Endothelial cell of umbilical vein (primary cell): ENCODE measurements at regions not wholly inside any gene's neighbourhood (a gene's known extent, or its start where the extent isn't known, plus 50 kb on each side); places are given as distances from the start of the nearest gene placed in this dataset.

ENCODE experiments used
- BruUV-seq: library from RNA; stranded (reverse); fragments of 400-500 nt; replicated peaks from 2 replicates; lab custom pipeline; 2021; lab: Mats Ljungman, UMichigan
- CTCF ChIA-PET: fragments of 300-600, 350-600 bp; sonication (Branson Sonifier 250); formaldehyde crosslinking; loops from one replicate; lab custom pipeline; 2021; ENCODE audit warnings: antibody characterized with exemption, inconsistent platforms; lab: Charles Lee
- POLR2A ChIA-PET: fragments of 300-600, 350-600 bp; sonication (Branson Sonifier 250); formaldehyde crosslinking; loops from one replicate; lab custom pipeline; 2021; ENCODE audit warnings: antibody characterized with exemption, inconsistent platforms; lab: Charles Lee
- DNase-seq: peaks from one replicate; pipeline ENCODE4 v3.0.0-alpha.2; 2011; ENCODE audit warnings: low read depth, low spot score
- FAIRE-seq: peaks from 2 replicates; lab custom pipeline; 2011; peaks lifted over from hg19 to GRCh38; lab: Jason Lieb, UNC
- H2AFZ ChIP-seq: 2 replicates; pipeline ENCODE4 v1.6.0; 2012; ENCODE audit warnings: low read depth, low read length, control low read depth, inconsistent platforms
- H3K27ac ChIP-seq: 2 replicates; pipeline ENCODE4 v1.5.1; 2011; ENCODE audit warnings: low read depth, mild to moderate bottlenecking, control low read depth, low read length, moderate library complexity; ENCODE audit not compliant: insufficient read depth
- H3K27me3 ChIP-seq, 2 experiments: 2 replicates each; pipeline versions ENCODE4 v1.6.0 to v1.6.1; 2011; ENCODE audit warnings: low read length in 2 of 2, mixed read lengths in 1 of 2; ENCODE audit not compliant: control insufficient read depth in 2 of 2, insufficient read depth in 2 of 2
- H3K36me3 ChIP-seq, 2 experiments: 2 replicates in 1 of 2; 3 replicates in 1 of 2; pipeline ENCODE4 v1.5.1; 2011; ENCODE audit warnings: low read length in 2 of 2, mild to moderate bottlenecking in 1 of 2, moderate library complexity in 1 of 2; ENCODE audit not compliant: control insufficient read depth in 2 of 2, insufficient read depth in 2 of 2; ENCODE audit errors: extremely low read depth in 1 of 2
- H3K4me1 ChIP-seq: 3 replicates; pipeline ENCODE4 v1.5.1; 2011; ENCODE audit warnings: mild to moderate bottlenecking, low read length; ENCODE audit not compliant: control insufficient read depth, insufficient read depth; ENCODE audit errors: extremely low read depth
- H3K4me2 ChIP-seq: 2 replicates; pipeline ENCODE4 v1.6.1; 2011; ENCODE audit warnings: low read length, control low read depth, mixed read lengths; ENCODE audit not compliant: insufficient read depth
- H3K4me3 ChIP-seq, 3 experiments: fragments of 200-600 bp in 1 of 3; sonication (generic), shearing (Covaris generic) in 1 of 3; replicated peaks in 1 of 3; 2 replicates each; pipeline ENCODE4 v1.5.1; 2011 to 2016; ENCODE audit warnings: control low read depth in 3 of 3, low read length in 3 of 3, mild to moderate bottlenecking in 2 of 3, inconsistent platforms in 1 of 3, low read depth in 1 of 3, moderate library complexity in 1 of 3; ENCODE audit not compliant: insufficient read depth in 1 of 3
- H3K79me2 ChIP-seq: 2 replicates; pipeline ENCODE4 v1.6.0; 2012; ENCODE audit warnings: low read length, inconsistent platforms; ENCODE audit not compliant: control insufficient read depth, insufficient read depth
- H3K9ac ChIP-seq: replicated peaks from 2 replicates; pipeline ENCODE3; 2011; ENCODE audit warnings: low read length, control low read depth; ENCODE audit not compliant: insufficient read depth; ENCODE audit errors: extremely low read depth
- H3K9me1 ChIP-seq: replicated peaks from 3 replicates; pipeline ENCODE4 v1.6.0; 2011; ENCODE audit warnings: mild to moderate bottlenecking, low read length; ENCODE audit not compliant: control insufficient read depth, insufficient read depth; ENCODE audit errors: extremely low read depth
- H3K9me3 ChIP-seq: replicated peaks from 2 replicates; pipeline ENCODE4 v1.5.1; 2012; ENCODE audit warnings: low read length, inconsistent platforms; ENCODE audit not compliant: control insufficient read depth, insufficient read depth
- H4K20me1 ChIP-seq: replicated peaks from 2 replicates; pipeline ENCODE3; 2011; ENCODE audit warnings: mild to moderate bottlenecking, low read length; ENCODE audit not compliant: control insufficient read depth, insufficient read depth; ENCODE audit errors: extremely low read depth
- CTCF ChIP-seq, 2 donors: IDR thresholded peaks; 1 replicate in 1 of 2; 2 replicates in 1 of 2; pipeline ENCODE4 v1.5.1; 2011; ENCODE audit warnings: low read length in 2 of 2, mild to moderate bottlenecking in 2 of 2, moderate library complexity in 2 of 2, control low read depth in 1 of 2, inconsistent platforms in 1 of 2, low read depth in 1 of 2; ENCODE audit not compliant: insufficient read depth in 1 of 2; ENCODE audit errors: extremely low read depth in 1 of 2
- EZH2 ChIP-seq: IDR thresholded peaks from 2 replicates; pipeline ENCODE4 v1.6.1; 2012; ENCODE audit warnings: borderline replicate concordance, low read depth, mild to moderate bottlenecking, moderate library complexity, low read length, inconsistent platforms; ENCODE audit not compliant: severe bottlenecking
- FOS ChIP-seq: IDR thresholded peaks from 2 replicates; pipeline ENCODE4 v1.6.1; 2011; ENCODE audit warnings: mild to moderate bottlenecking, low read length, moderate library complexity, borderline replicate concordance; ENCODE audit not compliant: insufficient read depth
- GATA2 ChIP-seq: IDR thresholded peaks from 2 replicates; pipeline ENCODE4 v1.7.0; 2011; ENCODE audit warnings: low read depth, mild to moderate bottlenecking, moderate library complexity, mixed read lengths, low read length; ENCODE audit not compliant: insufficient read length, insufficient read depth
- JUN ChIP-seq: IDR thresholded peaks from 2 replicates; pipeline ENCODE4 v1.6.1; 2011; ENCODE audit warnings: borderline replicate concordance, low read depth; ENCODE audit not compliant: insufficient read length, insufficient read depth
- MAX ChIP-seq: IDR thresholded peaks from 2 replicates; pipeline ENCODE4 v1.6.1; 2011; ENCODE audit not compliant: insufficient read depth, insufficient read length
- MYC ChIP-seq: IDR thresholded peaks from one replicate; pipeline ENCODE4 v1.6.1; 2011; ENCODE audit warnings: mild to moderate bottlenecking, low read depth, low read length
- POLR2A ChIP-seq: IDR thresholded peaks from 2 replicates; pipeline ENCODE4 v1.6.1; 2012; ENCODE audit warnings: low read depth, mild to moderate bottlenecking, control low read depth, low read length
- POLR2AphosphoS5 ChIP-seq: IDR thresholded peaks from 2 replicates; pipeline ENCODE4 v1.6.1; 2012; ENCODE audit warnings: low read depth, mild to moderate bottlenecking, control low read depth, low read length, moderate library complexity; ENCODE audit not compliant: insufficient read depth
- dilution Hi-C: fragments of 300-500 bp; cut with MboI; formaldehyde crosslinking; loops from one replicate; pipeline ENCODE4 v1.15.0; 2019; ENCODE audit warnings: low sequenced_read_pairs; ENCODE audit not compliant: extremely low pct_ligation_motif_present
- intact Hi-C: fragments of 100-400 bp; cut with micrococcal nuclease; formaldehyde crosslinking; loops from one replicate; pipeline ENCODE4 v1.10.0; 2022

GRCh38 chr1:175814885-175815284 lies 71.5 kb upstream of the TNR start:
- intact Hi-C loops (no loop called here), dilution Hi-C loops (no loop called here)
- TF ChIP-seq FOS (no peak), MAX (no peak), EZH2 (no peak), GATA2 (no peak), POLR2A (no peak), POLR2AphosphoS5 (no peak)
- BruUV-seq: no TSS peak
- Histone ChIP-seq H3K27me3 (no peaks in the 10 kb centered on the region), H3K4me2 (no peak overlapping the region), H3K79me2 (no peaks in the 10 kb centered on the region), H4K20me1 (no peaks in the 10 kb centered on the region), H3K9me1 (no peaks in the 10 kb centered on the region), H3K4me3 (no peak overlapping the region), H2AFZ (no peak overlapping the region), H3K27ac (no peak overlapping the region), H3K36me3 (no peaks in the 10 kb centered on the region), H3K9ac (no peak overlapping the region), H3K9me3 (no peaks in the 10 kb centered on the region), H3K4me1 (no peaks in the 10 kb centered on the region)
- ChIA-PET POLR2A (no interaction called here), CTCF (interaction anchor here (0.8 kb wide), 1 partner anchor 25 kb away, joined by 3 read pairs; no protein-coding TSS in a partner anchor)
- no peak for FAIRE-seq
- no peak for DNase-seq

GRCh38 chr1:175812936-175813335 lies 69.5 kb upstream of the TNR start:
- Histone ChIP-seq H3K9ac (no peak overlapping the region), H3K9me3 (no peaks in the 10 kb centered on the region), H2AFZ (no peak overlapping the region), H3K27ac (no peak overlapping the region), H4K20me1 (no peaks in the 10 kb centered on the region), H3K4me2 (no peak overlapping the region), H3K27me3 (no peaks in the 10 kb centered on the region), H3K4me1 (no peaks in the 10 kb centered on the region), H3K9me1 (no peaks in the 10 kb centered on the region), H3K36me3 (no peaks in the 10 kb centered on the region), H3K79me2 (no peaks in the 10 kb centered on the region), H3K4me3 (no peak overlapping the region)
- FAIRE-seq (no peak), DNase-seq (no peak)
- BruUV-seq: no TSS peak
- intact Hi-C loops: no loop called here
- dilution Hi-C loops: no loop called here
- CTCF ChIA-PET: no interaction called here
- TF ChIP-seq CTCF (IDR thresholded peaks at IDR 0.05; ENCODE audit: extremely low read depth in 1 of 2, insufficient read depth in 1 of 2, low read depth in 1 of 2, low read length in 2 of 2): no peak
- no peak for TF ChIP-seq POLR2AphosphoS5
- TF ChIP-seq EZH2: no peak
- TF ChIP-seq JUN: no peak
- TF ChIP-seq GATA2: no peak
- no peak for TF ChIP-seq MYC
- TF ChIP-seq FOS: no peak
- no peak for TF ChIP-seq POLR2A
- TF ChIP-seq MAX: no peak
- POLR2A ChIA-PET: interaction anchor here (0.6 kb wide), 1 partner anchor 656 kb away, joined by 3 read pairs; no protein-coding TSS in a partner anchor
